ENCODE measurements at regions not wholly inside any gene's neighbourhood (a gene's known extent, or its start where the extent isn't known, plus 50 kb on each side); places are given as distances from the start of the nearest gene placed in this dataset.
"Not testable (repeated sequence)": the region's sequence is repeated elsewhere in the genome, so short reads cannot be mapped to it uniquely, and the experiment has no call there.

DNA sequence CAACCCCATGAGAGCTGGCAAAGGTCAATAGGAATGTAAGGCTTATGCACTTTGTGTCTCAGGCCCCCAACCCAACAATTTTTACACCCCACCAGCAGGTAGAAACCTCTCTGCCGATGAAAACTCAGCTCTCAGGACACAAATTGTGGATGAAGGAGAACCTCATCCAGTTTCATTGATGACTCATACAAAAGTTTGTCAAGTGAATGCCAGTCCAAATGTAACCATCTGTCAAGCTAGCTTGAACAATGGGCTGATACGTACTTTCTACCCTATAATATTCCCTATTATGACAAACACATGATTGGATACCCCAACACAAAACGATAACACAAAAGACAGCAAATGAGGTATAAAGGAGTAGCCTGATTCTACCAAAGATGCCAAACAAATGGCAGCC, 321.2 kb upstream of the TMEFF2 start:
- Histone ChIP-seq H3K4me2 (ENCODE audit: low read length) (no peak overlapping the region), H3K4me1 (ENCODE audit: insufficient read depth, low read length) (no peaks in the 10 kb centered on the region), H3K9me2 (replicated peaks; ENCODE audit: low read length) (no peaks in the 10 kb centered on the region), H3K9me3 (ENCODE audit: low read length) (no peaks in the 10 kb centered on the region), H3F3A (ENCODE audit: low read length, unreplicated experiment) (no peaks in the 10 kb centered on the region), H3K79me2 (ENCODE audit: low read length) (no peaks in the 10 kb centered on the region), H4K20me1 (ENCODE audit: low read length) (no peaks in the 10 kb centered on the region), H3K9ac (ENCODE audit: low read length) (no peak overlapping the region), H3K27ac (ENCODE audit: low read length) (no peak overlapping the region), H3K4me3 (ENCODE audit: low read length) (no peak overlapping the region), H3K36me3 (ENCODE audit: low read depth, low read length) (no peaks in the 10 kb centered on the region), H2AFZ (ENCODE audit: low read length) (no peak overlapping the region), H3K27me3 (ENCODE audit: low read length) (no peaks in the 10 kb centered on the region)
- TF ChIP-seq, protein P1, sequence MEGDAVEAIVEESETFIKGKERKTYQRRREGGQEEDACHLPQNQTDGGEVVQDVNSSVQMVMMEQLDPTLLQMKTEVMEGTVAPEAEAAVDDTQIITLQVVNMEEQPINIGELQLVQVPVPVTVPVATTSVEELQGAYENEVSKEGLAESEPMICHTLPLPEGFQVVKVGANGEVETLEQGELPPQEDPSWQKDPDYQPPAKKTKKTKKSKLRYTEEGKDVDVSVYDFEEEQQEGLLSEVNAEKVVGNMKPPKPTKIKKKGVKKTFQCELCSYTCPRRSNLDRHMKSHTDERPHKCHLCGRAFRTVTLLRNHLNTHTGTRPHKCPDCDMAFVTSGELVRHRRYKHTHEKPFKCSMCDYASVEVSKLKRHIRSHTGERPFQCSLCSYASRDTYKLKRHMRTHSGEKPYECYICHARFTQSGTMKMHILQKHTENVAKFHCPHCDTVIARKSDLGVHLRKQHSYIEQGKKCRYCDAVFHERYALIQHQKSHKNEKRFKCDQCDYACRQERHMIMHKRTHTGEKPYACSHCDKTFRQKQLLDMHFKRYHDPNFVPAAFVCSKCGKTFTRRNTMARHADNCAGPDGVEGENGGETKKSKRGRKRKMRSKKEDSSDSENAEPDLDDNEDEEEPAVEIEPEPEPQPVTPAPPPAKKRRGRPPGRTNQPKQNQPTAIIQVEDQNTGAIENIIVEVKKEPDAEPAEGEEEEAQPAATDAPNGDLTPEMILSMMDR (conservative IDR thresholded peaks at IDR 0.05; ENCODE audit: low read depth, low read length), result no peak
- TF ChIP-seq EZH2 (IDR thresholded peaks at IDR 0.05; ENCODE audit: low read length, unreplicated experiment), result no peak
- no peak for TF ChIP-seq EZH2phosphoT487 (IDR thresholded peaks at IDR 0.05; ENCODE audit: borderline replicate concordance, low read length)
- no TSS peak for BruUV-seq (replicated peaks)
- intact Hi-C loops (cut with micrococcal nuclease), result no loop called here
- ChIA-PET CTCF (no interaction called here), POLR2A (ENCODE audit: unreplicated experiment) (no interaction called here)
- no peak for ATAC-seq
- no peak for DNase-seq

DNA sequence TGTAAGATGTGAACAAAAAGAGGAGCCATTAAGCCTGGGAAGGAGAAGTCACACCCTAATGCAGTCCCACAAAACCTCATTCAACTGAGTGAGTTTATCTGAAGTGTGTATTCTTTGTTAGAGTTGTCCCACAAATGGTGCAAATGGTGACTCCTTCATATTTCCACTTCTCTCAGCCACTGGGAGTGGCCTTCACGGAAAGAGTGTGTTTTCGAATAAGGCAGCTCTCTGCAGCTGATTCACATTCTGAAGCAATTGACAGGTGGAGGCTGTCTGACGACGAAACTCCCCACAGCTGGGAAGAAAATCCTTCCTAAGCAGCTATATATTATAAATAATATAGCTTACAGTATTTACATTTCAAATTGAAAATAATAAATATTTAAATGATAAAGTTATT, 318.8 kb upstream of the TMEFF2 start:
- POLR2A ChIA-PET (ENCODE audit: unreplicated experiment), result no interaction called here
- BruUV-seq (replicated peaks), result no TSS peak

DNA sequence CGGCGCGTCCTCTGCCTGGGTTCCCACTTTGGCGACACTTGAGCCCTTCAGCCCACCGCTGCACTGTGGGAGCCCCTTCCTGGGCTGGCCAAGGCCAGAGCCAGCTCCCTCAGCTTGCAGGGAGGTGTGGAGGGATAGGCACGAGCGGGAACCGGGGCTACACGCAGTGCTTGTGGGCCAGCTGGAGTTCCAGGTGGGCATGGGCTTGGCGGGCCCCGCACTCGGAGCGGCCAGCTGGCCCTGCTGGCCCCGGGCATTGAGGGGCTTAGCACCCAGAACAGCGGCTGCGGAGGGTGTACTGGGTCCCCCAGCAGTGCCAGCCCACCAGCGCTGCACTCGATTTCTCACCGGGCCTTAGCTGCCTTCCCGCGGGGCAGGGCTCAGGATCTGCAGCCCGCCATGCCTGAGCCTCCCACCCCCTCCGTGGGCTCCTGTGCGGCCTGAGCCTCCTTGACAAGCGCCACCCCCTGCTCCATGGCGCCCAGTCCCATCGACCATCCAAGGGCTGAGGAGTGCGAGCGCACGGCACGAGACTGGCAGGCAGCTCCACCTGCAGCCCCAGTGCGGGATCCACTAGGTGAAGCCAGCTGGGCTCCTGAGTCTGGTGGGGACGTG, 313.2 kb upstream of the TMEFF2 start:
- H3K36me3 ChIP-seq (ENCODE audit: low read depth, low read length); H2AFZ ChIP-seq (ENCODE audit: low read length); H3K27me3 ChIP-seq (ENCODE audit: low read length); H3K4me1 ChIP-seq (ENCODE audit: insufficient read depth, low read length); H3K9me2 ChIP-seq (replicated peaks; ENCODE audit: low read length); H3K9me3 ChIP-seq (ENCODE audit: low read length); H3K27ac ChIP-seq (ENCODE audit: low read length); H3F3A ChIP-seq (ENCODE audit: low read length, unreplicated experiment); CTCF ChIA-PET; BruUV-seq (replicated peaks); DNase-seq; H3K4me2 ChIP-seq (ENCODE audit: low read length); POLR2A ChIA-PET (ENCODE audit: unreplicated experiment); H3K4me3 ChIP-seq (ENCODE audit: low read length); H3K9ac ChIP-seq (ENCODE audit: low read length); H4K20me1 ChIP-seq (ENCODE audit: low read length); intact Hi-C loops (cut with micrococcal nuclease); H3K79me2 ChIP-seq (ENCODE audit: low read length); ATAC-seq: not testable (repeated sequence)

More for the DNA sequence above, 318.8 kb upstream of the TMEFF2 start:
- H3K9me3 ChIP-seq (ENCODE audit: low read length), result no peaks in the 10 kb centered on the region
- no peak overlapping the region for H3K9ac ChIP-seq (ENCODE audit: low read length)
- H3F3A ChIP-seq (ENCODE audit: low read length, unreplicated experiment), result no peaks in the 10 kb centered on the region
- TF ChIP-seq, protein P1 (conservative IDR thresholded peaks at IDR 0.05; ENCODE audit: low read depth, low read length), result no peak
- no peak for TF ChIP-seq EZH2 (IDR thresholded peaks at IDR 0.05; ENCODE audit: low read length, unreplicated experiment)
- TF ChIP-seq EZH2phosphoT487 (IDR thresholded peaks at IDR 0.05; ENCODE audit: borderline replicate concordance, low read length), result no peak
- no peaks in the 10 kb centered on the region for H4K20me1 ChIP-seq (ENCODE audit: low read length)
- ATAC-seq, result no peak
- no peaks in the 10 kb centered on the region for H3K79me2 ChIP-seq (ENCODE audit: low read length)
- no peak overlapping the region for H3K4me2 ChIP-seq (ENCODE audit: low read length)
- H3K27ac ChIP-seq (ENCODE audit: low read length), result no peak overlapping the region
- no peak overlapping the region for H3K4me3 ChIP-seq (ENCODE audit: low read length)
- no peaks in the 10 kb centered on the region for H3K9me2 ChIP-seq (replicated peaks; ENCODE audit: low read length)
- H3K36me3 ChIP-seq (ENCODE audit: low read depth, low read length), result no peaks in the 10 kb centered on the region
- H3K27me3 ChIP-seq (ENCODE audit: low read length), result no peaks in the 10 kb centered on the region
- CTCF ChIA-PET, result no interaction called here
- DNase-seq, result no peak
- no peak overlapping the region for H2AFZ ChIP-seq (ENCODE audit: low read length)
- intact Hi-C loops (cut with micrococcal nuclease), result no loop called here
- H3K4me1 ChIP-seq (ENCODE audit: insufficient read depth, low read length), result no peaks in the 10 kb centered on the region
